Vagina (tissue), 2 donors: ENCODE measurements at regions not wholly inside any gene's neighbourhood (a gene's known extent, or its start where the extent isn't known, plus 50 kb on each side); places are given as distances from the start of the nearest gene placed in this dataset.
A peak's percentile ranks its signal among the peaks of the same experiment; 100 is the strongest.

Experiments used
- DNase-seq, 2 donors: peaks; one replicate each; pipeline ENCODE4 v3.0.0-alpha.2; 2017; ENCODE audit errors: extremely low spot score in 2 of 2
- H3K27ac ChIP-seq: fragments of 200-600 bp; sonication (generic); one replicate; pipeline ENCODE4 v1.5.1; 2019
- H3K27me3 ChIP-seq: fragments of 200-600 bp; sonication (generic); one replicate; pipeline ENCODE4 v1.5.1; 2019
- H3K36me3 ChIP-seq, 2 donors: fragments of 200-600 bp; sonication (generic); one replicate each; pipeline ENCODE4 v1.5.1; 2017 to 2019
- H3K4me1 ChIP-seq: fragments of 200-600 bp; sonication (generic); one replicate; pipeline ENCODE4 v1.5.1; 2019
- H3K4me3 ChIP-seq, 2 donors: fragments of 200-600 bp; sonication (generic); 1 replicate in 1 of 2; 2 replicates in 1 of 2; pipeline ENCODE4 v1.5.1; 2016 to 2019
- H3K9me3 ChIP-seq: fragments of 200-600 bp; sonication (generic); one replicate; pipeline ENCODE4 v1.5.1; 2019
- POLR2A ChIP-seq, 2 donors: fragments of 450-650 bp; IDR thresholded peaks; one replicate each; pipeline ENCODE4 v1.6.1; 2017; ENCODE audit warnings: antibody characterized with exemption in 2 of 2, mild to moderate bottlenecking in 2 of 2, moderate library complexity in 2 of 2
- POLR2AphosphoS5 ChIP-seq, 2 donors: sonication (generic); formaldehyde crosslinking; IDR thresholded peaks; one replicate each; pipeline ENCODE4 v1.9.0; 2017; ENCODE audit warnings: antibody characterized with exemption in 2 of 2, mild to moderate bottlenecking in 2 of 2, low read depth in 1 of 2; ENCODE audit not compliant: insufficient read depth in 1 of 2
- intact Hi-C: fragments of 100-400 bp; cut with DNase I; formaldehyde crosslinking; loops from one replicate; pipeline ENCODE4 v1.15.1; 2023
- TF ChIP-seq, protein P1 (sequence below), 3 experiments: fragments of 450-650 bp in 2 of 3; fragments of 200-600 bp in 1 of 3; sonication (generic) in 1 of 3; IDR thresholded peaks; one replicate each; pipeline ENCODE4 v1.5.1; 2017 to 2019; ENCODE audit warnings: antibody characterized with exemption in 3 of 3, mild to moderate bottlenecking in 2 of 3, moderate library complexity in 2 of 3

DNA sequence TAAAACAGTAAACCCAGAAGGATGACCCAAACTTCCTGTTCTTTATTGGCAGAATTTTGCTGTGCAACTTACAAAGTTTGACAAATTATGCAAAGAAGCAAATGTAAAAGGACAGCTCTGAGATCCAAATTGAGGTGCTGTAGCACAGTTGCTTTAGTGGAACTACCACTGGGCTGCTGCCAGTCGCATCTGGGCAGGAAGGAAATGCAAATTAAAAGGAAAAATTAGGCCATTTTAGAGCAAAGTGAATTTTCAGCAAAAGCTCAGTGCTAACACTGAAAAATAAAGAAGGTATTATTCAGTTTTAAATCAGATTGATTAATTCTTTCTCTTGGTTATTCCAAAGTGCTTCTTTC lies 104.5 kb downstream of the ZMAT3 start:
- intact Hi-C loops: no loop called here
- H3K36me3 ChIP-seq: no peaks in the 10 kb centered on the region
- no peak overlapping the region for H3K4me3 ChIP-seq
- no peak overlapping the region for H3K27ac ChIP-seq
- H3K4me1 ChIP-seq: peaks cover 9% of the 10 kb centered on the region
- DNase-seq: no peak
- H3K27me3 ChIP-seq: no peaks in the 10 kb centered on the region
- TF ChIP-seq POLR2AphosphoS5 (IDR thresholded peaks at IDR 0.05; ENCODE audit: insufficient read depth in 1 of 2, low read depth in 1 of 2) (no peak), POLR2A (IDR thresholded peaks at IDR 0.05) (no peak)
- TF ChIP-seq, protein P1, sequence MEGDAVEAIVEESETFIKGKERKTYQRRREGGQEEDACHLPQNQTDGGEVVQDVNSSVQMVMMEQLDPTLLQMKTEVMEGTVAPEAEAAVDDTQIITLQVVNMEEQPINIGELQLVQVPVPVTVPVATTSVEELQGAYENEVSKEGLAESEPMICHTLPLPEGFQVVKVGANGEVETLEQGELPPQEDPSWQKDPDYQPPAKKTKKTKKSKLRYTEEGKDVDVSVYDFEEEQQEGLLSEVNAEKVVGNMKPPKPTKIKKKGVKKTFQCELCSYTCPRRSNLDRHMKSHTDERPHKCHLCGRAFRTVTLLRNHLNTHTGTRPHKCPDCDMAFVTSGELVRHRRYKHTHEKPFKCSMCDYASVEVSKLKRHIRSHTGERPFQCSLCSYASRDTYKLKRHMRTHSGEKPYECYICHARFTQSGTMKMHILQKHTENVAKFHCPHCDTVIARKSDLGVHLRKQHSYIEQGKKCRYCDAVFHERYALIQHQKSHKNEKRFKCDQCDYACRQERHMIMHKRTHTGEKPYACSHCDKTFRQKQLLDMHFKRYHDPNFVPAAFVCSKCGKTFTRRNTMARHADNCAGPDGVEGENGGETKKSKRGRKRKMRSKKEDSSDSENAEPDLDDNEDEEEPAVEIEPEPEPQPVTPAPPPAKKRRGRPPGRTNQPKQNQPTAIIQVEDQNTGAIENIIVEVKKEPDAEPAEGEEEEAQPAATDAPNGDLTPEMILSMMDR (IDR thresholded peaks at IDR 0.05): no peak
- no peaks in the 10 kb centered on the region for H3K9me3 ChIP-seq

DNA sequence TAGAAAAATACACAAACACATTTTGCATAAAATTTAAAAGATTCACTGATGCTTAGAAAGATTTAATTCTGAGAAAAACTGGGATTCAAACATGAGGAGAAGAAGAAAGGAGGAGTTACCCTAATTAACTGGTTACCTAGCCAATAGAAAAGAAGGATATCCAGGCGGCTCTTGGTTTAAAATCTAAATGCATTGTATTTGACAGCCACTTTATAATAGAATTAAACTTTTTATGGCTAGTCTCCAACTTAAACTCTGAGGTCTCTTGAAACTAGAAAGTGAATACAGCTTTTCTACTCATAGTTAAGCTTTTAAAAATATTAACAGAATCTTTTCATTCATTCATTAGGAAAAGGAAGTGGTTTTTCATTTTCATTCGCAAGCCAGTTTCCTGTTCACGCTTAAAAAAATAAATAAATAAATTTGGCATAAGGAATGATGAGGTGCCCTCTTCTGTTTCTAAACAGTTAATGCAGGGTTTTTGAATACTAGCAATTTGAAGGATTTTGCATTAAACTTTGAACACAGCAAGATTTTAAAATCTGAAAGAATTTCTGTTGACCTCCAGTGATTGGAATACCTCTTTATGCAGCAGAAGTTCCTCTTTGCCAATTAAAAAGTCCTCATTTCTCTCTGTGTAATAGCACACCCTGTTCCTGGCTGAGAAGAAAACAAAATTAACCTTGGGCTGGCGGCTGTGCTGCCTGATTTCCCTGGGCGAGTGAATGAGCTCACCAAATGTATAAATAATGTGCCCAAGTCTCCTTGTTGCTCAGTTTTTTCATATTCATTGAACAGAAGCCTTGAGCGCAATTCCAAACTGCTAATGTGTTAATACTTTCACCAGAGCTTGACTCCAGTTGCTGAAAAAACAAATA lies 105.1 kb downstream of the ZMAT3 start:
- no peaks in the 10 kb centered on the region for H3K27me3 ChIP-seq
- H3K36me3 ChIP-seq: no peaks in the 10 kb centered on the region
- H3K9me3 ChIP-seq: no peaks in the 10 kb centered on the region
- TF ChIP-seq POLR2AphosphoS5 (IDR thresholded peaks at IDR 0.05; ENCODE audit: insufficient read depth in 1 of 2, low read depth in 1 of 2): no peak
- TF ChIP-seq, protein P1 (IDR thresholded peaks at IDR 0.05): peak in 2 of 3 experiments; percentile 15 to 28
- H3K27ac ChIP-seq: no peak overlapping the region
- no peak overlapping the region for H3K4me3 ChIP-seq
- H3K4me1 ChIP-seq: peaks cover 9% of the 10 kb centered on the region
- no peak for DNase-seq
- intact Hi-C loops: no loop called here

DNA sequence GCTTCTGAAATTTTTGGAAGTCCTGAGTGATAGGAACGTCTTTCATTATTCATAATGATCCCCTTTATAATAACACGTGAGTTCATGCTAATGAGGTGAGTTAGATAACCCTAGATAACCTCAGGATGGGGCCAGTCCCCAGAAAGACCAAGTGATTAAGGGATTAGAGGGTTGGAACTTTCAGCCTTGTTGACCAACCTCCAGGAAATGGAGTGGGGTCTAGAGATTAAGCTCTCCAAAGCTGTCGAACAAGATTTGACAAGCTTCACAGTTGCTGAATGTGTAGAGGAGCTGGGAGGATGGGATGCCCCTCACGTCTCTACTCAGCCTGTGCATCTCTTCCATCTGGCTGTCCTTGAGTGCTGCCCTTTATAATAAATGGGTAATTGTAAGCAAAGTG lies 107.1 kb downstream of the ZMAT3 start:
- intact Hi-C loops: no loop called here
- TF ChIP-seq POLR2AphosphoS5 (IDR thresholded peaks at IDR 0.05; ENCODE audit: insufficient read depth in 1 of 2, low read depth in 1 of 2) (no peak), POLR2A (IDR thresholded peaks at IDR 0.05) (no peak)
- TF ChIP-seq, protein P1 (IDR thresholded peaks at IDR 0.05): no peak

DNA sequence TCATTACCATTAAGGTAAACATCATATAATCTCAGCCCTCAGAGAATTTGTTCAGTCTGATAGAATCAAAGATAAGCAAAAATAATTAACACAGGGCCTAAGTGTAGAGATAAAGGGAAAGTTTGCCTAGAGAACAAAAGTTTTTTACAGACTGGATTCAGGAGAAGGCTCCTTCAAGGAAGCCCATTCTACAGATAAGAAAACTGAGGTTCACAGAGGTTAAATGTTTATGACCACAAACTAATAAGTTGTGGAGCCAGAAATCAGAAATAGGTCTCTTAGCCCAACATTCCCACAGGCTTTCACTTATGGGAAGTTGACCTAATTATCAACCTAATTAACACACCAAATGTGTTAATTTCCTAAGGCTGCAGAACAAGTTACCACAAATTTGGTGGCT lies 110.7 kb downstream of the ZMAT3 start:
- intact Hi-C loops: no loop called here
- no peaks in the 10 kb centered on the region for H3K9me3 ChIP-seq
- no peaks in the 10 kb centered on the region for H3K36me3 ChIP-seq
- TF ChIP-seq POLR2AphosphoS5 (IDR thresholded peaks at IDR 0.05; ENCODE audit: insufficient read depth in 1 of 2, low read depth in 1 of 2): no peak
- TF ChIP-seq, protein P1 (IDR thresholded peaks at IDR 0.05): no peak
- no peaks in the 10 kb centered on the region for H3K27me3 ChIP-seq
- H3K4me3 ChIP-seq: no peak overlapping the region
- H3K4me1 ChIP-seq: peaks cover 5% of the 10 kb centered on the region
- no peak for DNase-seq
- H3K27ac ChIP-seq: no peak overlapping the region

More for the DNA sequence above, 107.1 kb downstream of the ZMAT3 start:
- H3K27ac ChIP-seq: no peak overlapping the region
- no peak overlapping the region for H3K4me3 ChIP-seq
- H3K36me3 ChIP-seq: no peaks in the 10 kb centered on the region
- DNase-seq: no peak
- H3K27me3 ChIP-seq: no peaks in the 10 kb centered on the region
- no peaks in the 10 kb centered on the region for H3K9me3 ChIP-seq
- peaks cover 15% of the 10 kb centered on the region for H3K4me1 ChIP-seq

DNA sequence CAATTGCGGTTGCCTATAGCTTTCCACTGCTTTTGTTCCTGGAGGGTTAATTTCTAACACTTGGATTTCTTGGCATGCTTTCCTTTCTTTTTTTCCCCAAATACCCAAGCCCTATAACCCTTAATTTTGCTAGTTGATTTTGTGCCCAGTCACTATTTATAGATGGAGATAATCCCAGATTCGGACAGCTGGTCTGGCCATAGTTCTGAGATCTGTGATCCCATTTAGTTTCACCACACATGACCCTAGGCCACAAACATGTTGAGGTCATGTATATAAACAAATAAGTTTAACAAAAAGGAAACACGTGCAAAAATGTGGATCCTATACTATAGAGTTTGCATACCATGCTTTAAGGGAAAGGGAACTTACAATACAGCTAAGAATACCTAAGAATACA lies 111.4 kb downstream of the ZMAT3 start:
- Histone ChIP-seq H3K27me3 (no peaks in the 10 kb centered on the region), H3K9me3 (no peaks in the 10 kb centered on the region), H3K36me3 (no peaks in the 10 kb centered on the region), H3K27ac (no peak overlapping the region), H3K4me1 (peaks cover 5% of the 10 kb centered on the region), H3K4me3 (no peak overlapping the region)
- intact Hi-C loops: no loop called here
- TF ChIP-seq POLR2A (IDR thresholded peaks at IDR 0.05) (no peak), POLR2AphosphoS5 (IDR thresholded peaks at IDR 0.05; ENCODE audit: insufficient read depth in 1 of 2, low read depth in 1 of 2) (no peak)
- TF ChIP-seq, protein P1 (IDR thresholded peaks at IDR 0.05): no peak
- no peak for DNase-seq
